Tibial nerve (tissue), 4 donors: ENCODE measurements at regions not wholly inside any gene's neighbourhood (a gene's known extent, or its start where the extent isn't known, plus 50 kb on each side); places are given as distances from the start of the nearest gene placed in this dataset.
A peak's percentile ranks its signal among the peaks of the same experiment; 100 is the strongest.

Experiments used
- DNase-seq, 2 donors: peaks; one replicate each; pipeline ENCODE4 v3.0.0-alpha.2; 2019; ENCODE audit warnings: low spot score in 2 of 2
- H3K27ac ChIP-seq, 4 donors: fragments of 200-600 bp; sonication (generic) in 3 of 4; one replicate each; pipeline ENCODE4 v1.5.1; 2017 to 2019; ENCODE audit warnings: mild to moderate bottlenecking in 1 of 4
- H3K27me3 ChIP-seq, 2 donors: fragments of 200-600 bp; sonication (generic) in 1 of 2; one replicate each; pipeline versions ENCODE4 v1.5.1 to v1.6.0; 2017 to 2019
- H3K36me3 ChIP-seq, 3 donors: fragments of 200-600 bp; sonication (generic); one replicate each; pipeline ENCODE4 v1.5.1; 2018 to 2019
- H3K4me1 ChIP-seq, 4 donors: fragments of 200-600 bp; sonication (generic) in 3 of 4; one replicate each; pipeline ENCODE4 v1.5.1; 2017 to 2019
- H3K4me3 ChIP-seq, 4 donors: fragments of 200-600 bp; sonication (generic) in 3 of 4; one replicate each; pipeline ENCODE4 v1.5.1; 2017 to 2019; ENCODE audit warnings: mild to moderate bottlenecking in 1 of 4, moderate library complexity in 1 of 4
- H3K9me3 ChIP-seq, 4 donors: fragments of 200-600 bp; sonication (generic) in 3 of 4; one replicate each; pipeline ENCODE4 v1.5.1; 2017 to 2019
- CTCF ChIP-seq, 5 experiments: fragments of 200-600 bp in 3 of 5; fragments of 450-650 bp in 2 of 5; sonication (generic) in 3 of 5; IDR thresholded peaks; one replicate each; pipeline ENCODE4 v1.5.1; 2016 to 2019; ENCODE audit warnings: antibody characterized with exemption in 5 of 5, mild to moderate bottlenecking in 3 of 5, moderate library complexity in 2 of 5
- EP300 ChIP-seq, 2 donors: sonication (generic); formaldehyde crosslinking; IDR thresholded peaks; one replicate each; pipeline ENCODE4 v1.6.1; 2017; ENCODE audit warnings: antibody characterized with exemption in 2 of 2, mild to moderate bottlenecking in 1 of 2
- POLR2A ChIP-seq, 2 donors: fragments of 450-650 bp; IDR thresholded peaks; one replicate each; pipeline ENCODE4 v1.6.1; 2017; ENCODE audit warnings: antibody characterized with exemption in 2 of 2, mild to moderate bottlenecking in 2 of 2, moderate library complexity in 2 of 2
- WGBS, 2 donors: methylation state at CpG; one replicate each; pipeline ENCODE4 v1.1.5; 2018; 5-methylcytosine and 5-hydroxymethylcytosine counted together

GRCh38 chrX:151476604-151477303, 79.7 kb downstream of the VMA21 start:
- Histone ChIP-seq H3K4me1 (no peaks in the 10 kb centered on the region), H3K36me3 (no peaks in the 10 kb centered on the region), H3K27ac (no peak overlapping the region), H3K4me3 (no peak overlapping the region), H3K27me3 (no peaks in the 10 kb centered on the region), H3K9me3 (no peaks in the 10 kb centered on the region)
- 42 to 50% methylated on average over 1 of the region's 1 CpG for WGBS, 2 donors
- no peak for TF ChIP-seq EP300 (IDR thresholded peaks at IDR 0.05)
- TF ChIP-seq POLR2A (IDR thresholded peaks at IDR 0.05) = no peak
- TF ChIP-seq CTCF (IDR thresholded peaks at IDR 0.05) = no peak
- DNase-seq = no peak

GRCh38 chrX:151478058-151478457, 81.1 kb downstream of the VMA21 start:
- H3K4me3 ChIP-seq = no peak overlapping the region
- DNase-seq = no peak
- no peaks in the 10 kb centered on the region for H3K36me3 ChIP-seq
- TF ChIP-seq EP300 (IDR thresholded peaks at IDR 0.05) = no peak
- TF ChIP-seq CTCF (IDR thresholded peaks at IDR 0.05) = no peak
- TF ChIP-seq POLR2A (IDR thresholded peaks at IDR 0.05) = no peak
- WGBS, 2 donors = 73 to 83% methylated on average over 3 to 4 of the region's 4 CpGs
- H3K4me1 ChIP-seq = no peaks in the 10 kb centered on the region
- H3K27ac ChIP-seq = no peak overlapping the region
- H3K9me3 ChIP-seq = no peaks in the 10 kb centered on the region
- H3K27me3 ChIP-seq = no peaks in the 10 kb centered on the region

- H3K9me3 ChIP-seq = no peaks in the 10 kb centered on the region
- 50 to 52% methylated on average over 2 of the region's 2 CpGs for WGBS, 2 donors
- H3K4me3 ChIP-seq = no peak overlapping the region
- TF ChIP-seq CTCF (IDR thresholded peaks at IDR 0.05) (no peak), POLR2A (IDR thresholded peaks at IDR 0.05) (no peak), EP300 (IDR thresholded peaks at IDR 0.05) (no peak)
- no peak for DNase-seq
- H3K27ac ChIP-seq = no peak overlapping the region
- no peaks in the 10 kb centered on the region for H3K4me1 ChIP-seq
- no peaks in the 10 kb centered on the region for H3K36me3 ChIP-seq
- H3K27me3 ChIP-seq = no peaks in the 10 kb centered on the region
Measured at GRCh38 chrX:151488677-151489076, 74.8 kb upstream of the PASD1 start.

GRCh38 chrX:151505796-151506195, 57.7 kb upstream of the PASD1 start:
- no peaks in the 10 kb centered on the region for H3K4me1 ChIP-seq
- TF ChIP-seq EP300 (IDR thresholded peaks at IDR 0.05) (no peak), POLR2A (IDR thresholded peaks at IDR 0.05) (no peak), CTCF (IDR thresholded peaks at IDR 0.05) (no peak)
- 39 to 54% methylated on average over 2 of the region's 2 CpGs for WGBS, 2 donors
- H3K36me3 ChIP-seq = no peaks in the 10 kb centered on the region
- peak in 1 of 2 donors; percentile 9 for DNase-seq
- H3K27ac ChIP-seq = no peak overlapping the region
- no peaks in the 10 kb centered on the region for H3K27me3 ChIP-seq
- no peak overlapping the region for H3K4me3 ChIP-seq
- no peaks in the 10 kb centered on the region for H3K9me3 ChIP-seq

- Histone ChIP-seq H3K27ac (no peak overlapping the region), H3K27me3 (no peaks in the 10 kb centered on the region), H3K36me3 (no peaks in the 10 kb centered on the region), H3K4me3 (no peak overlapping the region), H3K9me3 (no peaks in the 10 kb centered on the region), H3K4me1 (no peaks in the 10 kb centered on the region)
- WGBS, 2 donors = 33 to 44% methylated on average over 4 of the region's 4 CpGs
- TF ChIP-seq CTCF (IDR thresholded peaks at IDR 0.05) (no peak), POLR2A (IDR thresholded peaks at IDR 0.05) (no peak), EP300 (IDR thresholded peaks at IDR 0.05) (no peak)
- DNase-seq = no peak
Measured at GRCh38 chrX:151510203-151510602, 53.3 kb upstream of the PASD1 start.
